Lung (tissue), 11 donors: ENCODE measurements at regions not wholly inside any gene's neighbourhood (a gene's known extent, or its start where the extent isn't known, plus 50 kb on each side); places are given as distances from the start of the nearest gene placed in this dataset.

ENCODE experiments used
- ATAC-seq: fragments of 200-7000 bp; cut with Tn5 transposase; one replicate; pipeline ENCODE4 v1.9.1; 2020; ENCODE audit warnings: moderate number of reproducible peaks; ENCODE audit not compliant: insufficient read depth, low FRiP score
- DNase-seq, 3 donors: peaks; one replicate each; pipeline ENCODE4 v3.0.0-alpha.2; 2013 to 2017
- H3K27ac ChIP-seq, 2 donors: one replicate each; pipeline ENCODE4 v1.5.1; 2013; ENCODE audit warnings: mild to moderate bottlenecking in 2 of 2, moderate library complexity in 2 of 2, control low read depth in 1 of 2, inconsistent platforms in 1 of 2, low read depth in 1 of 2, low read length in 1 of 2
- H3K27me3 ChIP-seq, 3 donors: one replicate each; pipeline ENCODE4 v1.5.1; 2013; ENCODE audit warnings: low read length in 2 of 3; ENCODE audit not compliant: control insufficient read depth in 3 of 3, insufficient read depth in 3 of 3
- H3K36me3 ChIP-seq, 4 donors: one replicate each; pipeline ENCODE4 v1.5.1; 2013; ENCODE audit warnings: low read length in 4 of 4, mild to moderate bottlenecking in 1 of 4, moderate library complexity in 1 of 4; ENCODE audit not compliant: control insufficient read depth in 4 of 4, insufficient read depth in 4 of 4
- H3K4me1 ChIP-seq, 5 donors: one replicate each; pipeline ENCODE4 v1.5.1; 2013; ENCODE audit warnings: low read length in 5 of 5, mild to moderate bottlenecking in 2 of 5, moderate library complexity in 1 of 5; ENCODE audit not compliant: control insufficient read depth in 5 of 5, insufficient read depth in 5 of 5
- H3K4me3 ChIP-seq: one replicate; pipeline ENCODE4 v1.5.1; 2013; ENCODE audit warnings: mild to moderate bottlenecking, control low read depth, moderate library complexity
- H3K9ac ChIP-seq, 2 donors: one replicate each; pipeline ENCODE4 v1.5.1; 2013; ENCODE audit warnings: low read length in 2 of 2, control low read depth in 1 of 2; ENCODE audit not compliant: insufficient read depth in 1 of 2
- H3K9me3 ChIP-seq, 4 donors: one replicate each; pipeline ENCODE4 v1.5.1; 2013; ENCODE audit warnings: low read length in 3 of 4, mild to moderate bottlenecking in 1 of 4, moderate library complexity in 1 of 4; ENCODE audit not compliant: control insufficient read depth in 4 of 4, insufficient read depth in 3 of 4
- CTCF ChIP-seq: IDR thresholded peaks from 2 replicates; pipeline ENCODE4 v1.5.1; 2012; ENCODE audit warnings: mild to moderate bottlenecking; ENCODE audit errors: control extremely low read depth, extremely low read depth
- WGBS, 2 donors: extraction: QIAGEN DNeasy Blood & Tissue Kit; methylation state at CpG; one replicate each; pipeline ENCODE4 v1.1.7; 2013; 5-methylcytosine and 5-hydroxymethylcytosine counted together
- donor health status: control.
- donor health status: control.
- donor health status: Bipolar disorder and iron deficiency.
- donor health status: healthy.
- donor health status: DM: yes; HTN: yes; CAD: no.

DNA sequence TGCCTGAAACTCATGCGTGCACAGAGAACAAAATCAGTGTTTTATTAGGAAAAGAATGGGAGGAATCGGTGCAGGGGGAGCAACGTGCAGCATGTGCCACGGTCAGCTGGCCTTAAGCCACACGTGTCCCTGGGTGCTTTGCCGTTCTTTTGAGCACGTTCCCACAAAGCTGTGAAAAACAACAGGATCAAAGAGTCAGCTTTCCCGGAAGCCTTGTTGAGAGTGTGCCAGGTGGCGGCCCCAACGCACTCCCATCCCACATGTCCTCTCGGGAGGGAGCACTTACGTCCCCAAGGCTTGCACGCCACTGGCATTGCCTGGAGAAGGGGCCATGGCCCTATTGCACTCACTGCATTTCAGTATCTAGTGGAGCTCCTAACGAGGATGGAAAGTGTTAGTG is 511.2 kb downstream of the EIPR1 start:
- DNase-seq (peak in 1 of 3 donors; percentile 3), ATAC-seq (no peak)
- no peak for TF ChIP-seq CTCF
- H3K4me3 ChIP-seq = no peak overlapping the region
- H3K36me3 ChIP-seq = no peaks in the 10 kb centered on the region
- no peak overlapping the region for H3K9ac ChIP-seq
- 61 to 74% methylated on average over 14 of the region's 14 CpGs for WGBS, 2 donors
- no peak overlapping the region for H3K27ac ChIP-seq
- H3K27me3 ChIP-seq = peaks cover 0 to 2% (median 0%) of the 10 kb centered on the region in 3 donors
- H3K9me3 ChIP-seq = peaks cover 0 to 4% (median 0%) of the 10 kb centered on the region in 4 donors
- H3K4me1 ChIP-seq = peaks cover 0 to 7% (median 0%) of the 10 kb centered on the region in 5 donors

DNA sequence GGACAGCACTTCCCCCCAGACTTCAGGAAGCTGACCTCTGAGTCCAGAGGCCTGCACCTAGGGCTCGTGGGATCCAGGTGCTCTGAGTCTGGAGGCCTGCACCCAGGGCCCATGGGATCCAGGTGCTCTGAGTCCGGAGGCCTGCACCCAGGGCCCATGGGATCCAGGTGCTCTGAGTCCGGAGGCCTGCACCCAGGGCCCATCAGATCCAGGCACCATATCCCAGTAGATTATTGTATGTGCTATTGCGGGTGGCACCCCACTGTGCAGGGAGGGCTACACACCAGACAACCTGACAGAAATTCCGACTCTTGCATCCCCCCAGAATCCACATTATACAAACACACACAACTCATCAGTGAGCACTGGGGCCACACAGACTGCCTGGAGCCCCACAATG is 515.2 kb downstream of the EIPR1 start:
- no peaks in the 10 kb centered on the region for H3K27me3 ChIP-seq
- no peak overlapping the region for H3K4me3 ChIP-seq
- H3K9me3 ChIP-seq = peaks cover 0 to 3% (median 0%) of the 10 kb centered on the region in 4 donors
- DNase-seq (no peak), ATAC-seq (no peak)
- H3K4me1 ChIP-seq = peaks cover 0 to 7% (median 0%) of the 10 kb centered on the region in 5 donors
- no peak overlapping the region for H3K27ac ChIP-seq
- H3K9ac ChIP-seq = no peak overlapping the region
- no peaks in the 10 kb centered on the region for H3K36me3 ChIP-seq
- no peak for TF ChIP-seq CTCF
- 84% methylated on average over 5 of the region's 5 CpGs for WGBS, 2 donors

DNA sequence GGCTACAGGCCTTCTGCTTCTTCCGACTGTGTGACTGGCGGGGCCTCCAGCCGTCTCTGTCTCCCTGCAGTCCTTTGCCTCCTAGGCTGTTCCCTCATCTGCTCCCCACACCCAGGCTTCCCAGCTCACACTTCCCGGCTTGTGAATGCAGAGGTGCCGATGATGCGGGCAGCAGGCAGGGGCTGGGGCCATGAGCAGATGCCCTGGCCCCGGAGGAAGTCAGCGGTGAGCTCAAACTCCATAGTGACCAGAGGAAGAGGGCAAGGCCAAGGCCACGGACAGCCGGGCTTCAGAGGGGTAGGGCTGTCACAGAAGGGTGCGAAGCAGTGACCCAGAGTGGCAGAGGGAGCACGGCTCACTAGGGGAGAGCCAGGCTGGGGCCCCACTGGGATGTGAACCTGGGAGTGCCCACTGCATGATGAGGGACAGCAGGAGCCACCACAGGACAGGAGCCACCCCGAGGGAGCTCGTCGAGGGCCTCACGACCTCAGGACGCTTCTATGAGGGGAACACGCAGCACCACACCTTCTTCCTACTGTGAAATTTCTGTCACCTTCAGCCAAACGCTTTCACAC is 515.9 kb downstream of the EIPR1 start:
- no peak for TF ChIP-seq CTCF
- 88 to 90% methylated on average over 19 of the region's 19 CpGs for WGBS, 2 donors
- Histone ChIP-seq H3K36me3 (no peaks in the 10 kb centered on the region), H3K27me3 (no peaks in the 10 kb centered on the region), H3K4me1 (peaks cover 0 to 7% (median 0%) of the 10 kb centered on the region in 5 donors), H3K9ac (no peak overlapping the region), H3K4me3 (no peak overlapping the region), H3K27ac (no peak overlapping the region), H3K9me3 (peaks cover 0 to 3% (median 0%) of the 10 kb centered on the region in 4 donors)
- DNase-seq (no peak), ATAC-seq (no peak)
